ENCODE measurements at regions not wholly inside any gene's neighbourhood (a gene's known extent, or its start where the extent isn't known, plus 50 kb on each side); places are given as distances from the start of the nearest gene placed in this dataset.
"Not testable (repeated sequence)": the region's sequence is repeated elsewhere in the genome, so short reads cannot be mapped to it uniquely, and the experiment has no call there.

DNA sequence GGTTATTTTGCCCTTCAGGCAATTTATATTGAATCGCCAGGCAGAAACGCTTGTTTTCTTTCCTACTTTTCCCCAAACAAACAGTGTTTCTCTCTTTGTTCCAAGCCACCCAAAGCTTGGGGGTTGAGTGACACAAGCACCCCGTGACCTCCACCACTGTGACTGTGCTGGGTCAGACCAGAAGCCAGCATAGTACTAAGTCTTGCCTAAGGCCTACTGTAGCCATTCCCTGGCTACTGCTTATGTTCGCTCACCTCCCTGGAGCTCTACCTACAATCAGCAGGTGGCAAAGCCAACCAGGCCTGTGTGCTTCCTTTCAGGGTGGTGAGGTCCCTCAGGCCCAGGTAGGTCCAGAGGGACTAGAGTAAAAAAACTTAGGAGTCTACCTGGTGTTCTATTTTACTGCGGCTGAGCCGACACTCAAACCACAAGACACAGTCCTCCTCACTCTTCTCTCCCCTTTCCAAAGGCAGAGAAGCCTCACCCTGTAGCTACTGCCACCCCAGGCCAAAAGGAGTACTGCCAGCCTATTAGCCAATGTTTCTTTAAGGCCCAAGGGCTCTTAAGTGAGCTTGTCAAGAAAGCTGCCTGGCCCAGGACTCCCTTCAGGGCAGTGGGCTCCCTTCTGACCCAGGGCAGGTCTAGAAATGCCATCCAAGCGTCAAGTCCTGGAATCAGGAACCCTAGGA lies 411.8 kb upstream of the MIS18BP1 start:
- intact Hi-C loops (cut with DNase I): no loop called here
- DNase-seq: no peak
- ATAC-seq (ENCODE audit: poor library complexity): no peak

DNA sequence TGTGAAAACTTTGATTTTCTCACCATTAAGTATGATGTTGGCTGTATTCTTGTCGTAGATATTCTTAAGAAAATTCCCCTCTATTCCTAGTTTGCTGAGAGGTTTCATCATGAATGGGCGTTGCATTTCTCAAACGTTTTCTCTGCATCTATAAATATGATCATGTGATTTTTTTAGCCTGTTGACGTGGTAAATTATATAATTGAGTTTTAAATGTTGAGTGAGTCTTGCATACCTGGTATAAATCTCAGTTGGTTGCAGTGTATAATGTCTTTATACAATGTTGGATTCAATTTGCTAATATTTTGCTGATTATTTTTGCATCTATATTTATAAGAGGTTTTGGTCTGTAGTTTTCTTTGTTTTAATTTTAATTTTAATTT lies 405.9 kb upstream of the MIS18BP1 start:
- no peak for ATAC-seq (ENCODE audit: poor library complexity)
- no peak for DNase-seq

DNA sequence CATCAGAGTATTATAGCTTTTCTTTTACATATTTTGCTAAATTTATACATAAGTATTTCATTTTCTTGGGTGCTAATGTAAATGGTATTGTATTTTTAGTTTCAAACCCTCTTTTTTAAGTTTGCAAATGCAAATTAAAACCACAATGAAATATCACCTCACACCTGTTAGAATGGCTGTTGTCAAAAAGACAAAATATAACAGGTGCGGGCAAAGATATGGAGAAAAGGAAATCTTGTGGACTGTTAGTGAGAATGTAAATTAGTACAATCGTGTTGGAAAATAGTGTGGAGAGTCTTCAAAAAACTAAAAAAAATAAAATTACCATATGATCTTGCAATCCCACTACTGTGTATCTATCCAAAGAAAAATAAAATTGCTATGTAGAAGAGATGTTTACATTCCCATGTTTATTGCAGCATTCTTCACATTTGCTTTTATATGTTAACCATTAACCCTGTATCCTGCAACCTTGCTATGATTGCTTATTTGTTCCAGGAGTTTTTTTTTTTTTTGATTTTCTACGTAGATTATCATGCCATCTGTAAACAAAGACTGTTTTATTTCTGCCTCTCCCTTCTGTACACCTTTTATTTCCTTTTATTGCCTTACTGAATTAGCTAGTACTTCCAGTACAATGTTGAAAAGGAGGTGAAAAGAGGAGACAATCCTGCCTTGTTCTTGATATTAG lies 405.4 kb upstream of the MIS18BP1 start:
- intact Hi-C loops (cut with DNase I): no loop called here
- no peak for ATAC-seq (ENCODE audit: poor library complexity)

More for the DNA sequence above, 405.9 kb upstream of the MIS18BP1 start:
- intact Hi-C loops (cut with DNase I): no loop called here

DNA sequence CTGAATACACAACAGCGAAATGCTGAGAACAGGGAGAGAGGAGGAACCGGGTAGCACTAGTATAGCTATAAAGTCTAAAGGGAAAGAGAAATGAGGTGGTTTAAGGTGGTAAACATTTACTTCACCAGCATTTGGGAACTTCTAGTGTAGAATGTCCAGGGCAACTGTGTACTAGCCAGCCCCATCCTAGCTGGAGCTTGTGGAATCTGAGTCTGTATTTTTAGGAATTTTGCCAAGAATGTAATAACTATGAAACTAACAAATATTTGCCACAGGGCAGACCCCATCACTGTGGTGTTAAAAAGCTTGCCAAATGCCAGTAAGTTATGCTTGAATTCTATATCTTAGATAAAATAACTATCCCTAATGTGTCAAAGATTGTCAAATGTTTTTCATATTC lies 398.9 kb upstream of the MIS18BP1 start:
- no peak for DNase-seq
- intact Hi-C loops (cut with DNase I): no loop called here
- ATAC-seq (ENCODE audit: poor library complexity): no peak

More for the DNA sequence above, 405.4 kb upstream of the MIS18BP1 start:
- no peak for DNase-seq

DNA sequence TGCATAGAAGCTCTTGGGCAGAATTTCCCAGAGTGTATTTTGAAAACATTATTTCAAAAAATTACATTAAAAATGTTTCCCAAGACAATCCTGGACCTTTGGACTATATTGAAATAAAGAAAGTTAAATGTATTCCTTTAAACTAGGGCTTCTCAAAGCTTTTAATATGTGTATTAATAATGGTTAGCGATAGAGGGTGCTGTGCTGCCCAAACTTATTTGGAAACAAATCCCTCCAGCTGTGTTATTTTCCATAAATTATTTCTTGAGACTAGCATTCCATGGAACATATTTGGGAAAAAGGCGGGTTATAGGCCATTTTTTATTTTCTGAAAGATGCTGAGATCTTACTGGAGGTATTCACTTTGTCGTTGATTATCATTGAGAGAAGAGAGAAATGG lies 397.8 kb upstream of the MIS18BP1 start:
- ATAC-seq (ENCODE audit: poor library complexity) (no peak), DNase-seq (no peak)
- intact Hi-C loops (cut with DNase I): no loop called here

DNA sequence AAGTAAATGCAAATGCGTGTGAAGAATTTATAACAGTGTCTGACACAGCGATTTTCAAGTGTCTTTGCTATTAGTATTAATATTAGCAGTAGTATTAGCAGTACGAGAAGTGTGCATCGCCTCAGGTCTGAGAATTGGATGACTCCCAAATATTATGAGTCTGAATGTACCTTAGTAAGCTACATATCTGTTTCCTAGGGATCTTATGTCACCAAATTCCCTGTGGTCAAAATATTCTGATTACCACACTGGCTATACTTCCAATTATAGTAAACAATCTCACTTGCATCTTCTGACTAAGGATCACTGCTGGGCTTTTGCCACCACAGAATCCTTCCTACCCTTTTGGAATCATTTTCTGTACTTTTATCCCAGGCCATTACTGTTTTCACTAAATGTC lies 396.0 kb upstream of the MIS18BP1 start:
- DNase-seq: no peak
- ATAC-seq (ENCODE audit: poor library complexity): no peak
- intact Hi-C loops (cut with DNase I): no loop called here

DNA sequence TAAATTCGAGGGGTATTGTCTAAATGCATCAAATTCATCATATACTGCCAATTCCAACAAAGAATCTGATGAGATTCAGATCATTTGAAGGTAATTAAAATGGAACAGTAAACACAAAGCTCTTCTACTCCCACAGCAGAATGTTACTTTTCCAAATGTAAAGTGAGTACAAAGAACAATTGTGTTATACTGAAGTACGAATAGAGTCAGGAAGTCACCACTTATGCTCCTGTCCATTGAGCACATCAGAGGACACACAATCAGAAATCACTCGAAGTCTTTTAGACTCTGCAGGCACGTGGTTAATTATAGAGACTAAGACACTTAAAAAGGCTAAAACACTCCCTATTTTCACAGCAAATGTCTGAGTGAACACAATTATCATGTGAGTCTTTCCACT lies 388.5 kb upstream of the MIS18BP1 start:
- no peak for ATAC-seq (ENCODE audit: poor library complexity)
- intact Hi-C loops (cut with DNase I): no loop called here
- no peak for DNase-seq

DNA sequence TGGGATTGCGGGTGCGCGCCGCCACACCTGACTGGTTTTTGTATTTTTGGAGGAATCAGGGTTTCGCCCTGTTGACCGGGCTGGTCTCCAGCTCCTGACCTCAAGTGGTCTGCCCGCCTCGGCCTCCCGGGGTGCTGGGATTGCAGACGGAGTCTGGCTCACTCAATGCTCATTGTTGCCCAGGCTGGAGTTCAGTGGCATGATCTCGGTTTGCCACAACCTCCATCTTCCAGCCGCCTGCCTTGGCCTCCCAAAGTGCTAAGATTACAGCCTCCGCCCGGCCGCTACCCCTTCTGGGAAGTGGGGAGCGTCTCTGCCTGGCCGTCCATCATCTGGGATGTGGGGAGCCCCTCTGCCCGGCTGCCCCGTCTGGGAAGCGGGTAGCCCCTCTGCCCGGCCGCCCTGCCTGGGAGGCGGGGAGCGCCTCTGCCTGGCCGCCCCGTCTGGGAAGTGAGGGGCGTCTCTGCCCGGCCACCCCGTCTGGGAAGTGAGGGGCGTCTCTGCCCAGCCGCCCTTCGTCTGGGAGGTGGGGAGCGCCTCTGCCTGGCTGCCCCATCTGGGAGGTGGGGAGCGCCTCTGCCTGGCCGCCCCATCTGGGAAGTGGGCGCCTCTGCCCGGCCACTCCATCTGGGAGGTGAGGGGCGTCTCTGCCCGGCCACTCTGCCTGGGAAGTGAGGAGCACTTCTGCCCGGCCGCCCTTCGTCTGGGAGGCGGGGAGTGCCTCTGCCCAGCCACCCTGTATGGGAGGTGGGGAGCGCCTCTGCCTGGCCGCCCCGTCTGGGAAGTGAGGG lies 381.8 kb upstream of the MIS18BP1 start:
- ATAC-seq (ENCODE audit: poor library complexity); DNase-seq; intact Hi-C loops (cut with DNase I): not testable (repeated sequence)

DNA sequence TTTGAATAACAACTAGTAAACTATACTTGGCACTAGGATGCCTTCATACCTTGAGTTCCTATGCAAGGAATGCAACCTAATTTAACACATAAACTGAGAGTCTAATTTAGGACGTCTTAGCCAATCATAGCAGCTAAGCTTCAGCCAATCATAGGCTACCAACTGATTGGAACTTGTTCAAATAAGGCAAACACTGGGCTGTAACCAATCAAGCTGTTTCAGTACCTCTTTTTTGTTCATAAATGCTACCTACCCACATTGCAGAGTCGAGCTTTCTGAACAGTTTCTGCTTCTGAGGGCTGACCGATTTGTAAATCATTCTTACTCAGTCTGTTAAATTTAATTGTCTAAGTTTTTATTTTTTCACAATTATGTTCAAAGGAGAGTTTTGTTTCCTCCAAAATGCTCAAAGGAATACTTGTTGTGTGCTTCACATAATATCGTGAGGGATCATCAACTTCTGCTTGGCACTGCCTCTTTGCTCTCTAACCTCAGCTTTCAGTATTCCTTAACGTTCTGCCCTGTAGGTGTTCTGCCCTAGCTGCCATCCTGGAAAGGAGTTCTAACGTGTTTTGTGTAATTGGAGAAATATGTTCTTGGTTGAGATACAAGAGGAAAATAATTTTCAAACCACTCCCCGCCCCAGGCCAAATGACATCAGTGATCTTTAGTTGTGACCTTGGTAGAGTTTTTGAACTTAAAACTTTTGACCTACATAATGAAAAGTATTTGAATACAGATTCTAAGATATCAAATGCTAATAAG lies 380.4 kb upstream of the MIS18BP1 start:
- ATAC-seq (ENCODE audit: poor library complexity): no peak
- no peak for DNase-seq
- intact Hi-C loops (cut with DNase I): no loop called here

DNA sequence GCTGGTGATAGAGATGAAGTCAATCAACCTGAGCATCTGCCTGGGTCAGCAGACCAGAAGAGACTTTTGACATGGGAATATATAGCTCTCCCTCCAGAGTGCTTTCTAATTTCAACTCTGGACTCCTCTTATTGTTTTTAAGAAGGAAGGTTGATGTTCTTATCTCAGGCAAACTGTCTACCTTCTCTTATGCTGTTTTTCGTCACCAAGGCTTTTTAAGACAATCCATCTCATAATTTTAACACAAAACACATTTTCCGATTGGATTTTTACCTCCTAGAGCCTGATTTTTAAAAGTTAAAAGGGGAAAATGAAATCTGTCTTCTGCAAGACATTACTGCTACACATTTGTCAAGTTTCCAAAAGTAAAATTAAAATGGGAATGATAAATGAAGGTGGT lies 368.7 kb upstream of the MIS18BP1 start:
- no peak for ATAC-seq (ENCODE audit: poor library complexity)
- no peak for DNase-seq
- intact Hi-C loops (cut with DNase I): no loop called here

DNA sequence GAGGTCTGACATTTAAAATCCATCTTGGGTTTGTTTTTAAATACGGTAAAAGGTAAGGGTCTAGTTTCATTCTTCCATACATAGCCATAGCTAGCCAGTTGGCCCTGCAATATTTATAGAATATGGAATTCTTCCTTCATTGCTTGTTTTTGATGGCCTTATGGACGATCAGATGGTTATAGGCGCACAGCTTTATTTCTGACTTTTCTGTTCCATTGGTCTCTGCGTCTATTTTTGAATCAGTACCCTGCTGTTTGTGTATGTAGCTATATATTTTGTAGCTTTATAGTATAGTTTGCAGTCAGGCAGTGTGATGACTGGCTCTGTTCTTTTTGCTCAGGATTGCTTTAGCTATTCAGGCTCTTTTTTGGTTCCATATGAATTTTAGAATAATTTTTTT lies 366.8 kb upstream of the MIS18BP1 start:
- ATAC-seq (ENCODE audit: poor library complexity): no peak
- intact Hi-C loops (cut with DNase I): no loop called here
- DNase-seq: no peak

DNA sequence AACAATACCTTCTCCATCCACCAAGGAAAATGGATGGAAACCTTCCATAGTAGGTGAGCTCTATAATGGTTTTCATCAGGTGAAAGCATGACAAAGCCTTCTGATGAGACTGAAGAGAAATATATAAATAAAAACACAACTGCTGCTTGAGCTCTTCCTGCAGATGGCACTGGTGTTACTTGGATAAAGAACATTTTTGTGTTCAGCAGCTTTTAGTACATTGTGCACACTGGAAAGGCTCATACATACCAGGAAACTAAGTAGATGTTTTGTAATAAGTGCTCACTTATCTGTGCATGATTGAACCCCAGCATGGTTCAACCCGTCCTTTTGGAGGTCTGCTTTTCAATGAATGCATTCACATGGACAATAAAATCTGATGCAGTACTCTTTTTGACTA lies 357.3 kb upstream of the MIS18BP1 start:
- no peak for DNase-seq
- ATAC-seq (ENCODE audit: poor library complexity): no peak
- intact Hi-C loops (cut with DNase I): no loop called here

DNA sequence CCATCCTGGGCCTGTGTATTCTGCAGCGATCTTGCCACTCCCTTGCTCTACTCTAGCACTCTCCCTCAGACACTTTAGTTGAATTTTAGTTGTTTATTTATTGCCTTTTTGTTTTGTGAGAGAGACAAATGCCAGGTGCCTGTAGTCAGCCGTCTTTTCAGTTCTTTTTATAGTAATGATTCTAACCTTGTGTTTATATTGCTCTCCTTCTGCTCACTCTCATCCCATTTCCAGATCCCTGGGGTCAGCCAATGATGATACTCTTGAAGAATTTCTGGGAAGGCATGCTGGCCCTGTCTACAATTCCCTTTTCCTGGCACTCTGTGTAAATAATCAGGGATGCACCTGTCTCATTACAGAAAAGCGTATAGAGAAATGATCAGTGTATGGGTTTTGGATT lies 334.1 kb upstream of the MIS18BP1 start:
- ATAC-seq (ENCODE audit: poor library complexity): no peak
- no peak for DNase-seq
- intact Hi-C loops (cut with DNase I): no loop called here

DNA sequence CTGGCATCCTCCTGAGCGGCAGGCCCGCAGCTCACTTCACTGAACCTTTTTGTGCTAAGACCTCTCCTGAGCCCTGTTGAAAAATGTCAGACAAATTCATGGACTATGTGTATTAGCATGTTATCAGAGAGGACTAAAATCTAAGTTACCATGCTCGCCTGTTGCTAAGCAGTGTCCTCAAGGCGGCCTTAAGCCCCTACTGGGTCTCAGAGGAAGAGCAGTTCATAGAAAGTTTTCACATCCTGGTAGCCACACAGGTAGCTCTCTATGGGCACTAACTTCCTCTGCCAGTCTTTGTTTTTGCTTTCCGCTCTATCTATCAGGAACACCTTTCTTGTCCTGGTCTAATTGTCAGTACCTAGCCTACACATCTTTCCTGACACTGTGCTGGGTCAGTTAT lies 306.6 kb upstream of the MIS18BP1 start:
- intact Hi-C loops (cut with DNase I): no loop called here
- no peak for DNase-seq
- ATAC-seq (ENCODE audit: poor library complexity): no peak

DNA sequence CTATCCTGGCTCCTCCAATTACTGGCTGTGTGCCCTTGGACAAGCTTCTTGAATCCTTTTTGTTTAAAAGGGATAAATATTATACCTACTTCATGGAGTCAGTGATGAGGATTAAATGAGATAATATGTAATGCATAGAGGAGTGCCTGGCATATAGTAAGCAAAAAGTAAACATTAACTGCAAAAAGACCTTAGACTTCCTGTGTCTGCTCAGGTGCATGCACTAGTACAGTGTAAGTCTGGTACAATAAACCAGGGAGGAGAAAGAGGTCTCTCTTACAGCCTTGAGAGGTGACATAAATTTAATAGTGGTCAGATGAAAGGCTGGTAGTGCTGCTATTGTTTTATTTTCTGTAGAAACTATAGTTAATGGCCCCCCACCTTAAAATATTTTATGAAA lies 305.2 kb upstream of the MIS18BP1 start:
- ATAC-seq (ENCODE audit: poor library complexity) (no peak), DNase-seq (no peak)
- intact Hi-C loops (cut with DNase I): no loop called here

DNA sequence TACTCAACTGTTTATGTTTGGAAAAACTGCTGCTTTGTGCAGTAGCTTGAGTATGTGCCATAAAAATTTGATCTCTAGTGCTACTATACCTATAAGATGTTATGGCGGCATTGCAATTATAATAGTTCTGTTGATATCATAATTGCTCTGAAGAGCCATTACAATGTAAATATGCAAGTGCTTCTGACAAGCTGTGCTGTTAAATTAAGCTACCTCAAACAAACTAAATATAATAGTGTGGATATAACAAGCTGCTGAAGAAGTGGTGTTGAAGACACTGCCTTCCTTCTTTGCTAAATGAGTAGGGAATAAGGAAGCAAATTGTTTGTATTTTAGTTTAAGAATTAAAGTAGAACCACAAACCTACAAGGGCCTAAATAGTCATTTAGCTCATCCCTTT lies 301.0 kb upstream of the MIS18BP1 start:
- ATAC-seq (ENCODE audit: poor library complexity) (no peak), DNase-seq (no peak)
- intact Hi-C loops (cut with DNase I): no loop called here

DNA sequence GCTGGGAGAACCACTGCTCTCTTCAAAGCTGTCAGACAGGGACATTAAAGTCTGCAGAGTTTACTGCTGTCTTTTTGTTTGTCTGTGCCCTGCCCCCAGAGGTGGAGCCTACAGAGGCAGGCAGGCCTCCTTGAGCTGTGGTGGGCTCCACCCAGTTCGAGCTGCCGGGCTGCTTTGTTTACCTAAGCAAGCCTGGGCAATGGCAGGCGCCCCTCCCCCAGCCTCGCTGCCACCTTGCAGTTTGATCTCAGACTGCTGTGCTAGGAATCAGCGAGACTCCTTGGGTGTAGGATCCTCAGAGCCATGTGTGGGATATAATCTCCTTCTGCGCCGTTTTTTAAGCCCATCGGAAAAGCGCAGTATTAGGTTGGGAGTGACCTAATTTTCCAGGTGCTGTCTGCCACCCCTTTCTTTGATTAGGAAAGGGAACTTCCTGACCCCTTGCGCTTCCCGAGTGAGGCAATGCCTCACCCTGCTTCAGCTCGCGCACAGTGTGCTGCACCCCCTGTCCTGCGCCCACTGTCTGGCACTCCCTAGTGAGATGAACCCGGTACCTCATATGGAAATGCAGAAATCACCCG lies 298.3 kb upstream of the MIS18BP1 start:
- ATAC-seq (ENCODE audit: poor library complexity); intact Hi-C loops (cut with DNase I); DNase-seq: not testable (repeated sequence)

DNA sequence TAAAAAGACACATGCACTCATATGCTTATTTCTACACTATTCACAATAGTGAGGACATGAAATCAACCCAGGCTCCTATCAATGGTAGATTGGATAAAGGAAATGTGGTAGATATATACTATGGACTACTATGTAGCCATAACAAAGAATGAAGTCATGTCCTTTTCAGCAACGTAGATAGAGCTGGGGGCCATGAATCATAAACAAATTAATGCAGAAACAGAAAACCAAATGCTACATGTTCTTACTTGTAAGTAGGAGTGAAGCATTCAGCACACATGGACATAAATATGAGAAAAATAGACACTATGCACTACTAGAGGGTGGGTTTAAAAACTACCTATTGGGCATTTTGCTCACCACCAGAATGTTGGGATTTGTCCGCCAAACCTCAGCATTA lies 278.0 kb upstream of the MIS18BP1 start:
- intact Hi-C loops (cut with DNase I): no loop called here
- ATAC-seq (ENCODE audit: poor library complexity) (no peak), DNase-seq (no peak)
